Liver (tissue), 3 donors: ENCODE measurements at regions not wholly inside any gene's neighbourhood (a gene's known extent, or its start where the extent isn't known, plus 50 kb on each side); places are given as distances from the start of the nearest gene placed in this dataset.

Experiments used
- GABPA ChIP-seq, 2 donors: IDR thresholded peaks in 1 of 2; conservative IDR thresholded peaks in 1 of 2; 2 replicates each; pipeline ENCODE4 v1.6.1; 2016; ENCODE audit warnings: antibody characterized with exemption in 2 of 2, mild to moderate bottlenecking in 1 of 2, moderate library complexity in 1 of 2
- HNF4A ChIP-seq, 2 donors: conservative IDR thresholded peaks; 2 replicates each; pipeline ENCODE4 v1.6.1; 2016; ENCODE audit warnings: antibody characterized with exemption in 2 of 2, mild to moderate bottlenecking in 2 of 2
- JUND ChIP-seq, 2 donors: IDR thresholded peaks; 2 replicates each; pipeline ENCODE4 v1.6.1; 2016; ENCODE audit warnings: antibody characterized with exemption in 2 of 2
- RAD21 ChIP-seq, 2 donors: IDR thresholded peaks; 2 replicates each; pipeline ENCODE4 v1.6.1; 2016; ENCODE audit warnings: antibody characterized with exemption in 2 of 2, mild to moderate bottlenecking in 2 of 2
- YY1 ChIP-seq: IDR thresholded peaks from 2 replicates; pipeline ENCODE4 v1.6.1; 2016; ENCODE audit warnings: antibody characterized with exemption, mild to moderate bottlenecking
- TF ChIP-seq, protein P1 (sequence below): fragments of 150-350 bp; IDR thresholded peaks from 2 replicates; pipeline ENCODE4 v1.5.1; 2017; ENCODE audit warnings: improper control_type of control experiment, low read depth, low read length; ENCODE audit not compliant: missing input control
- TF ChIP-seq, protein P2 (sequence below): IDR thresholded peaks from 2 replicates; pipeline ENCODE4 v1.6.1; 2016; ENCODE audit warnings: antibody characterized with exemption
- TF ChIP-seq, protein P3 (sequence below): IDR thresholded peaks from 2 replicates; pipeline ENCODE4 v1.6.1; 2016; ENCODE audit warnings: antibody characterized with exemption, mild to moderate bottlenecking
- donor health status: healthy.
- donor health status: healthy.

DNA sequence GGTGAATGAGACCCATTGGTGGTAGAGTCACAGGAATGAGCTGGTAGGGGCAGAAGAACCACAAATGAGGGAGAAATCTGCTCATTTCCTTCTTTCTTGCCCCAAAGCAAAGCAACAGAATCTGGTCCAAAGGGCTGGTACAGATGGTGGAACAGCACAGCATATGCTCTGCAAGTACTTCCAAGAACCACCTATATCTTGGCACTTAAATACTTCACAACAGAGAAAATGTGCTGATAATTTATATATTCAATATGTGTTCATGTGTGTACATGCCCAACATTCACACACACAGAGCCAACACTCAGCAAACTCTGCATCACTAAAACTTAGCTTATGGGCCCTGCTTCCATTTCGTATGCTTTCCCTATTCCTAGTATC is 884.4 kb upstream of the KLHL29 start:
- TF ChIP-seq, protein P1, sequence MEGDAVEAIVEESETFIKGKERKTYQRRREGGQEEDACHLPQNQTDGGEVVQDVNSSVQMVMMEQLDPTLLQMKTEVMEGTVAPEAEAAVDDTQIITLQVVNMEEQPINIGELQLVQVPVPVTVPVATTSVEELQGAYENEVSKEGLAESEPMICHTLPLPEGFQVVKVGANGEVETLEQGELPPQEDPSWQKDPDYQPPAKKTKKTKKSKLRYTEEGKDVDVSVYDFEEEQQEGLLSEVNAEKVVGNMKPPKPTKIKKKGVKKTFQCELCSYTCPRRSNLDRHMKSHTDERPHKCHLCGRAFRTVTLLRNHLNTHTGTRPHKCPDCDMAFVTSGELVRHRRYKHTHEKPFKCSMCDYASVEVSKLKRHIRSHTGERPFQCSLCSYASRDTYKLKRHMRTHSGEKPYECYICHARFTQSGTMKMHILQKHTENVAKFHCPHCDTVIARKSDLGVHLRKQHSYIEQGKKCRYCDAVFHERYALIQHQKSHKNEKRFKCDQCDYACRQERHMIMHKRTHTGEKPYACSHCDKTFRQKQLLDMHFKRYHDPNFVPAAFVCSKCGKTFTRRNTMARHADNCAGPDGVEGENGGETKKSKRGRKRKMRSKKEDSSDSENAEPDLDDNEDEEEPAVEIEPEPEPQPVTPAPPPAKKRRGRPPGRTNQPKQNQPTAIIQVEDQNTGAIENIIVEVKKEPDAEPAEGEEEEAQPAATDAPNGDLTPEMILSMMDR = no peak
- TF ChIP-seq JUND (IDR thresholded peaks at IDR 0.05) (no peak), YY1 (no peak), RAD21 (IDR thresholded peaks at IDR 0.05) (no peak), HNF4A (conservative IDR thresholded peaks at IDR 0.05) (no peak), GABPA (IDR thresholded peaks at IDR 0.05 in 1 of 2, conservative IDR thresholded peaks at IDR 0.05 in 1 of 2) (no peak)
- TF ChIP-seq, protein P2, sequence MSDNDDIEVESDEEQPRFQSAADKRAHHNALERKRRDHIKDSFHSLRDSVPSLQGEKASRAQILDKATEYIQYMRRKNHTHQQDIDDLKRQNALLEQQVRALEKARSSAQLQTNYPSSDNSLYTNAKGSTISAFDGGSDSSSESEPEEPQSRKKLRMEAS = no peak
- TF ChIP-seq, protein P3, sequence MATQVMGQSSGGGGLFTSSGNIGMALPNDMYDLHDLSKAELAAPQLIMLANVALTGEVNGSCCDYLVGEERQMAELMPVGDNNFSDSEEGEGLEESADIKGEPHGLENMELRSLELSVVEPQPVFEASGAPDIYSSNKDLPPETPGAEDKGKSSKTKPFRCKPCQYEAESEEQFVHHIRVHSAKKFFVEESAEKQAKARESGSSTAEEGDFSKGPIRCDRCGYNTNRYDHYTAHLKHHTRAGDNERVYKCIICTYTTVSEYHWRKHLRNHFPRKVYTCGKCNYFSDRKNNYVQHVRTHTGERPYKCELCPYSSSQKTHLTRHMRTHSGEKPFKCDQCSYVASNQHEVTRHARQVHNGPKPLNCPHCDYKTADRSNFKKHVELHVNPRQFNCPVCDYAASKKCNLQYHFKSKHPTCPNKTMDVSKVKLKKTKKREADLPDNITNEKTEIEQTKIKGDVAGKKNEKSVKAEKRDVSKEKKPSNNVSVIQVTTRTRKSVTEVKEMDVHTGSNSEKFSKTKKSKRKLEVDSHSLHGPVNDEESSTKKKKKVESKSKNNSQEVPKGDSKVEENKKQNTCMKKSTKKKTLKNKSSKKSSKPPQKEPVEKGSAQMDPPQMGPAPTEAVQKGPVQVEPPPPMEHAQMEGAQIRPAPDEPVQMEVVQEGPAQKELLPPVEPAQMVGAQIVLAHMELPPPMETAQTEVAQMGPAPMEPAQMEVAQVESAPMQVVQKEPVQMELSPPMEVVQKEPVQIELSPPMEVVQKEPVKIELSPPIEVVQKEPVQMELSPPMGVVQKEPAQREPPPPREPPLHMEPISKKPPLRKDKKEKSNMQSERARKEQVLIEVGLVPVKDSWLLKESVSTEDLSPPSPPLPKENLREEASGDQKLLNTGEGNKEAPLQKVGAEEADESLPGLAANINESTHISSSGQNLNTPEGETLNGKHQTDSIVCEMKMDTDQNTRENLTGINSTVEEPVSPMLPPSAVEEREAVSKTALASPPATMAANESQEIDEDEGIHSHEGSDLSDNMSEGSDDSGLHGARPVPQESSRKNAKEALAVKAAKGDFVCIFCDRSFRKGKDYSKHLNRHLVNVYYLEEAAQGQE = no peak
